Stimulated activated CD4-positive, alpha-beta T cell treated with anti-CD3 and anti-CD28 coated beads, Interleukin-1b, Interleukin-23, amount 100 ng/mL, for 48 hours (primary cell): ENCODE measurements at regions not wholly inside any gene's neighbourhood (a gene's known extent, or its start where the extent isn't known, plus 50 kb on each side); places are given as distances from the start of the nearest gene placed in this dataset.
"Not testable (repeated sequence)": the region's sequence is repeated elsewhere in the genome, so short reads cannot be mapped to it uniquely, and the experiment has no call there.

Experiments used
- DNase-seq: peaks from one replicate; pipeline ENCODE4 v3.0.0-alpha.2; 2020

DNA sequence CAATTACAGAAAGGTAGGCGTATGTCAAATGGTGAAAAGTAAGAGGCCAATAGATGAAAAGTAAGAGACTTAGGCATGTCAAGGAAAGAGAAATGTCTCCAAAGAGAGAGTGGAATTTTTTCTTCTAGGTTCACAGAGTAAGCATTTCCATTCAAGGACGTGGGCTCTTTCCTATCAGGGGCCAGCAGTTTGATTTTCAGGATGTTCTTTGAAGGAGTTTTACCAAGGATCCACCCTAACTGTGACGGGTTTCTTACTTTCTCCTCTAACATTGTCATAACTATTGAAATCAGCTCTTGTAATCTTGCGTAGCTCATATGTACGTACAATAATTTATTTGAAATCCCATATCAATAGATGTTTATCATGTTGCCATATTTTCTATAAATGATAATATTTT lies 2112.2 kb upstream of the RAG2 start:
- no peak for DNase-seq

DNA sequence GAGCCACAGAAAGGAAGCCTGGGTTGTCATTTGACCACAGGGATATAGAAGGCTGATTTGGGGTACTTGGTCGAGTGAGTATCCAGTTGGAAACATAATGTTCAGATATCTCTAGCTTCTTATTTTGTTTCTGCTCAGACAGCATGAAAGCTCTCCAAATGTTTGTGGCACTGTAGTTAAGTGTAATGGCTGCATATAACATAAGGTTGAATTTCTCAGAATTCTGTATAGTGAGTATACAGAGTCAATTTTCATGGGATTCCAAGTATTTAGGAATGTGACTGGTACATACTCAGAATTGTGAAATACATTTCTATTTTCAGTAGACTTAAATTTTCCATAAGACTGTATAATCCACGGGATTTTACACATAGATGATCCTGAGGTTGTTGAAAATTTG lies 2102.1 kb upstream of the RAG2 start:
- DNase-seq = no peak

DNA sequence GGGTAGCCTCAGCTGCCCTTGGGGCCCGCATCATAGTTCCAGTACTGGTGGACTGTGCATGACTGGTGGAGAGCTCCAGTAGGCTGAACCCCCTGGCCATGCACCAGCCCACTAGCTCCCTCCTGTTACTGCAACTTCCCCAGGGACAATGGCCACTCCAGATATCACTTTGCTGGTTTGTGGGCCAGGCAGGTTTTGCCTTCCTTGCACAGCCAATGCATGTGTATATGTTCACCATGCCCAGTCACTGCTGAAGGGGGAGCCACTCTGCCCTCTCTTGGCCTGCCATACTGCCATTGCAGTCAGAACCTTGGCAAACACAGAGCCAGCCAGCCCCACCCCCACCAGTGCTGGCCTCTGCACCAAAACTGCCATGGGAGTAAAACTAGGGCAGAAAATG lies 2095.3 kb upstream of the RAG2 start:
- DNase-seq = no peak

GRCh38 chr11:38690211-38690610 lies 2092.2 kb upstream of the RAG2 start:
- DNase-seq = not testable (repeated sequence)

- DNase-seq = no peak
Measured at GRCh38 chr11:38687008-38687407, 2089.0 kb upstream of the RAG2 start.

GRCh38 chr11:38683484-38683883 lies 2085.4 kb upstream of the RAG2 start:
- DNase-seq = no peak

DNA sequence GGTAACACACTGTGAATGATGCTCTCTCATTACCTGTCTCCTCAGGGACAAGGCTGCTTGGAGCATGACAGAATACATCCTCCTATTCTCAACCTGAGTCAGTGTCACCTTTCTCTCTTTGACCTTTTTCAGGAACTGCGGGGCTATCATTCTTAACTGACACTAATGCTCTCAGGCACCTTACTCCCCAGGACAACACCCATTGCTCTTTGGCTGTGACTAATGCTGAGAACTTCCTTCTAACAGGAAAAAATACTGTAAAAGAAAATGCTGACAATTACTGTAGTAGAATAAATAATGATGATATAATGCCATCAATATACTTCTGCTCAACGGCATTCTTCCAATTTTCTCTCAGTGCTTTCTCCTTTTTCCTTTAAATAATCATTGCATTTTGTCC lies 2082.7 kb upstream of the RAG2 start:
- no peak for DNase-seq

DNA sequence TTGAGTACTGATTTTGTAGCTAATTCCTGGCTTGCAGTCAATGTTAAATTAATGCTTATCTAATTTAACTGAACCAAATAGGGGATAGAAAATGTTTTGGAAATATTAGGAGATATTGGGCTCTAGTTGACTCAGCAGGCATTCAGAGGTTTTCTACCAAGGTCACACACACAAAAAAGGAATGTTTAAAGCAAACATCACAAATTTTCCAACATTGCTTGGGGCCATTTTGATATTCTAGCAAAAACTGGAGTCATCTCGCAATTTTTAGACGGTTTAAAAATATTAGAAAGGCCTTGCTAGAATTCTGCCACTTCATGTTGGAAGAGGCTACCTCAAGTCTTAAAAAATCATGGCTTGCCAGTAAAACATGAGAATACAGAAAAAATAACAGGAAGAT lies 2082.1 kb upstream of the RAG2 start:
- DNase-seq = no peak

DNA sequence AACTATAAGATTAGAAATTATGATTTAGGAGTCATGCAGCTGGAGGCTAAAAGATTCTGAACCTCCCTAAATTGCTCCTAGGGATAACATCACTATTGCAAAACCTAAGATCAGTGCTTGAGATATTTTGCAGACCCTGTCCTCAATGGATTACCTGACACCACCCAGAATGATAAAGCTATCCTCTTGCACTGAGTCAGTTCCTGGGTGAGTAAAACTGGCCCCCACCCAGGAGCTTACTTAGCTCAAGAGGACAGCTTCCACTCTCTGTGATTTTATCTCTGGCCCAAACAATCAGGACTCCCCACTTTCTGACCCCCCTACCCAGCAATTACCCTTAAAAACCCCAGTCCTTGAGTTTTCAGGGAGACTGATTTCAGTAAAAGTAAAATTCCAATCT lies 2074.4 kb upstream of the RAG2 start:
- DNase-seq = no peak

DNA sequence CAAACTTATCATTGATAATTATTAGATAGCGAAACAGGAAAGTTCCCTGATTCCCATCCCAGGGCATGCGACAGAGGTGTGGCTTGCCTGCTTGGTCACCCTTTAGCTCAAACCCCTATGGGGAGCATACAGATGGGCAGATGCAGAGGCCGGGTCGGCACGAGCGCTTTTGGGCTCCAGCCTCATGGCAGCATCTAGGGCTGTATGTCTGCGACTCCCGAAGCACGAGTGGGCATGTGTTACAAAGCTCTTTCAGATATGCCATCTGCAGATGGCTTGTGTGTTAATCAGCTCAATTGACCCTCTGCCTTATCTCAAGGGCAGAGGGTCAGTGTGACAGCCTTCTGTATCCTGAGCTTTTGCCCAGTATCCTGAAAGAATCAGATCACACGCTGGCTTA lies 2069.3 kb upstream of the RAG2 start:
- DNase-seq = no peak

- DNase-seq = no peak
Measured at GRCh38 chr11:38648604-38649003, 2050.6 kb upstream of the RAG2 start.

DNA sequence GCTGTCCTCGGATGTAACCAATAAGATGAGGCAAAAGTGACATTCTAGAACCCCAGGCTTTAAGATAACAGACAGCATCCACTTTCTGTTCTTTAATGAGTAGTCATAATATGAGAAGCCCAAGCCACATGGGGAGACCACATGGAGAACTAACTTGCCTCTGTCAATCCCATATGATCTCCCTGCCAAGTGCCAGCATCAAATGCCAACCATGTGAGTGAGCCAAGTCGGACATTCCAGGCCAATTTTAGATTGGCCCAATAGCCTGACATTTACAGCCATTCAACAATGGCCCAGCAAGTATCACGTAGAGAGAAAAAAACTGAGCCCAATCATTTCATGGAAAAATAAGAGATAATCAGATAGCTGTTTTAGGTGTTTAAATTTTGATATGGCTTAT lies 2048.3 kb upstream of the RAG2 start:
- DNase-seq = no peak

GRCh38 chr11:38640854-38641253 lies 2042.8 kb upstream of the RAG2 start:
- DNase-seq = no peak

- DNase-seq = no peak
Measured at GRCh38 chr11:38612701-38613100, 2014.7 kb upstream of the RAG2 start.

GRCh38 chr11:38601371-38601770 lies 2003.3 kb upstream of the RAG2 start:
- not testable (repeated sequence) for DNase-seq

DNA sequence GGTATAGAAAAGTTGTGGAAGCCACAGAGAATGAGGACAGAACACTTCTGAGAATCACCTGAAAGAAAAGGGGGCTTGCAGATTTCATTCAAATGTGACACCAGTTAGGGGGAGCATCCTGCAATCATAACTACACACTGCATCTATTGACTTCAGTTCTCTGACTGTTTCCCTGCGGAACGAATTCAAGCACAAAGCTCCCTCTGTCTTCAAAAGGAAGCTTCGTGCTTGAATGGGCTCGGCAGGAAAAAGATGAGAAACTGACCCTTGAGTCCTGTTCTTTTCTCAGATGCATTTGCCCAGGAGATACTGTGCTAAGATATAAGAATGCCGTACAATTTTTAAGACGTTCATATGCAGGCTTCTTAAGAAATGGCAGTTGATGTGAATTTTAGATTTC lies 2000.4 kb upstream of the RAG2 start:
- DNase-seq = no peak

GRCh38 chr11:38595359-38596016 lies 1997.5 kb upstream of the RAG2 start:
- DNase-seq = not testable (repeated sequence)

DNA sequence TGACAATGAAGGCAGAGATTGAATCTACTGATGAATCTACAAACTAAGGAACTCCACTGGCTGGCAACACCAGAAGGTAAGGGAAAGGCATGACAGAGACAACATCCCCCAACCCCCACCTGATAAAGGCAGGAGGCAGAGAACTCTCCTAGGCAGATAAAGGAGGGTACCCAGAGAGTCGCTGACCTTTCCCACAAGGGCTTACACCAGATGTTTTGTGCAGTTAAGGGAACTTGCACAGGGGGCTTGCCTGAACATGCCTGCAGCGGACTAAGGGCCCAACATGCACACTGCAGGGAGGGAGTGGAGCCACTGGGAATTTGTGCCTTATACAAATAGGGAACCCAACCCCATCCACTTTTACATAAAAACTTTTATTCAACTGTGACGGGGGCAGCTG lies 1996.9 kb upstream of the RAG2 start:
- DNase-seq = no peak

DNA sequence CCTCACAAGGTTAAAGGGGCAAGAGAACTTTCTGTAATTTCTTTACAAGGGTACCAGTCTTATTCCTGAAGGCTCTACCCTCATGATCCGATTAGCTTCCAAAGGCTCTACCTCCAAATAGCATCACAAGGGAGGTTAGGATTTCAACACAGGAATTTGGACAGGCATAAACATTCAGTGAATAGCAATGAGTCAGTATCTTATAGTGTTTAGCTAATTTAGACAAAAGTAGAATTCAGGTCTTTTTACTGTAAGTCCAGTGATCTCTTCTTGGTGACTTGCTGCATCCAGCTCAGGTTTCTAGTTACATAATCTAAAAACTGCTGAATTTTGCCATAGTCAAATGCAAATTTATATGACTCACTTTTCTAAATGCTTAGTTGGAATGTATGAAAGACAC lies 1995.6 kb upstream of the RAG2 start:
- DNase-seq = no peak

- no peak for DNase-seq
Measured at GRCh38 chr11:38582756-38583155, 1984.7 kb upstream of the RAG2 start.

DNA sequence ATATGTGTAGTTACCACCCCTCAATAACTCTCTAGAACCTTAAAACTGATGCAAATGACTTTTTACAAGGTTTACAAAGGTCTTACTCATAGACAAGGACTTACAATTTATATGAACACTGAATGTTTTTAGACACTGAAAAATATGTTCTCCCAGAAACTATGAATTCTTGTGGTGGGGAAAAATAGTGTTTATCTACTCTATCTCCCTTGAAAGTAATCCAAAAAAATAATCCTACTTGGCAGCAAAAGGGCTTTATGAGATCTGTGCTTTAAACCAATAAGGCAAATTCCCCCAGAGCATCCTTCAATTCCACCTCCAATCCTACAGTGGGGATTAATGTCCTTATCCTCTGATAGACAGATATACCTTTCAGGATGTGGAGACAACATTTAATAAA lies 1984.1 kb upstream of the RAG2 start:
- DNase-seq = no peak

- no peak for DNase-seq
Measured at GRCh38 chr11:38577769-38578168, 1979.7 kb upstream of the RAG2 start.

GRCh38 chr11:38562562-38562961 lies 1964.5 kb upstream of the RAG2 start:
- DNase-seq = no peak

GRCh38 chr11:38553148-38553547 lies 1955.1 kb upstream of the RAG2 start:
- DNase-seq = no peak

DNA sequence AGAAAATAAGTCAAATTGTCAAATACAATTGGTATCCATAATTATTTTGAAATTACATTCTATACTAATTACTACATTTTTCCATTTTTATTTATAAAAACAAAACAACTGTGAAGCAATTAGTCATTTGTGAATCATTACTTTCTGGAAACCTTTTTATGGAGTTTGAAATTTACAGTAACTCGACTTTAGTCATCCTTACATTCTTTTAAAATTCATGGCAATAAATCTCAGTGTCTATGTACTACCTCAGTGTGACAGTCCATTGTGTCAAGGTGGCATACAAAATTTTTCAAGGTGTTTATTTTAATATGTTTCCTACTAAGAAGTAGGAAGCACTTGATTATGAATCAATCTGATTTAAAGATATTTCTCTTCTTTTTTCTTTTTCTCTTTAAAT lies 1949.4 kb upstream of the RAG2 start:
- DNase-seq = no peak

GRCh38 chr11:38543986-38544385 lies 1946.0 kb upstream of the RAG2 start:
- DNase-seq = no peak
